HEK293 (cell line): ENCODE measurements at regions not wholly inside any gene's neighbourhood (a gene's known extent, or its start where the extent isn't known, plus 50 kb on each side); places are given as distances from the start of the nearest gene placed in this dataset.
A peak's percentile ranks its signal among the peaks of the same experiment; 100 is the strongest.
"Not testable (repeated sequence)": the region's sequence is repeated elsewhere in the genome, so short reads cannot be mapped to it uniquely, and the experiment has no call there.

Experiments used
- CTCF ChIA-PET: fragments of 350-600 bp; formaldehyde crosslinking; extraction: SDS; loops from one replicate; lab custom pipeline; 2021; ENCODE audit warnings: antibody characterized with exemption; lab: Yijun Ruan, JAX
- POLR2A ChIA-PET: fragments of 300-600 bp; formaldehyde crosslinking; extraction: SDS; loops from one replicate; lab custom pipeline; 2020; ENCODE audit warnings: antibody characterized with exemption, inconsistent platforms; lab: Yijun Ruan, JAX
- H3K27ac ChIP-seq: fragments of 200-500 bp; sonication (Bioruptor generic); 2 replicates; pipeline ENCODE4 v1.5.1; 2014; ENCODE audit warnings: low read depth, low read length, control low read depth, inconsistent platforms; ENCODE audit errors: extremely low read depth
- H3K36me3 ChIP-seq, 2 experiments: fragments of 200-500 bp in 1 of 2; sonication (Bioruptor generic) in 1 of 2; 1 replicate in 1 of 2; 2 replicates in 1 of 2; pipeline ENCODE4 v1.5.1; 2014 to 2017; ENCODE audit warnings: inconsistent platforms in 2 of 2, low read length in 2 of 2; ENCODE audit not compliant: control insufficient read depth in 2 of 2, insufficient read depth in 1 of 2
- H3K4me1 ChIP-seq: fragments of 200-500 bp; sonication (Bioruptor generic); 2 replicates; pipeline ENCODE4 v1.5.1; 2014; ENCODE audit warnings: mild to moderate bottlenecking, low read length, inconsistent platforms; ENCODE audit not compliant: control insufficient read depth, insufficient read depth
- H3K4me3 ChIP-seq: 2 replicates; pipeline ENCODE4 v1.5.1; 2011; ENCODE audit warnings: low read depth, mild to moderate bottlenecking, control low read depth, low read length, moderate library complexity
- H3K9me3 ChIP-seq: fragments of 200-500 bp; sonication (Bioruptor generic); 2 replicates; pipeline ENCODE4 v1.5.1; 2014; ENCODE audit warnings: low read depth, low read length, inconsistent platforms; ENCODE audit not compliant: control insufficient read depth, insufficient read depth
- GLI4 ChIP-seq: fragments of 450-650 bp; formaldehyde crosslinking; IDR thresholded peaks from 2 replicates; pipeline ENCODE4 v1.5.1; 2016; ENCODE audit warnings: missing biosample characterization, missing genetic modification characterization
- HOXC10 ChIP-seq: sonication (generic); formaldehyde crosslinking; IDR thresholded peaks from 2 replicates; pipeline ENCODE4 v1.8.1; 2023; ENCODE audit warnings: mild to moderate bottlenecking, missing genetic modification reagents
- PRDM10 ChIP-seq: fragments of 450-650 bp; formaldehyde crosslinking; IDR thresholded peaks from 2 replicates; pipeline ENCODE4 v1.5.1; 2016; ENCODE audit warnings: missing biosample characterization, missing genetic modification characterization
- PRDM6 ChIP-seq: fragments of 450-650 bp; formaldehyde crosslinking; IDR thresholded peaks from 2 replicates; pipeline ENCODE4 v1.5.1; 2017; ENCODE audit warnings: missing biosample characterization, missing genetic modification characterization
- YY2 ChIP-seq: fragments of 450-650 bp; formaldehyde crosslinking; IDR thresholded peaks from 2 replicates; pipeline ENCODE4 v1.5.1; 2016; ENCODE audit warnings: missing biosample characterization, missing genetic modification characterization
- ZEB2 ChIP-seq: fragments of 450-650 bp; formaldehyde crosslinking; IDR thresholded peaks from 2 replicates; pipeline ENCODE4 v1.5.1; 2016; ENCODE audit warnings: missing biosample characterization, missing genetic modification characterization
- ZFP37 ChIP-seq: fragments of 450-650 bp; formaldehyde crosslinking; IDR thresholded peaks from 2 replicates; pipeline ENCODE4 v1.5.1; 2016; ENCODE audit warnings: missing biosample characterization, missing genetic modification characterization
- ZNF157 ChIP-seq: fragments of 450-650 bp; formaldehyde crosslinking; IDR thresholded peaks from 2 replicates; pipeline ENCODE4 v1.5.1; 2016; ENCODE audit warnings: missing biosample characterization, missing genetic modification characterization
- ZNF175 ChIP-seq: fragments of 450-650 bp; formaldehyde crosslinking; IDR thresholded peaks from 2 replicates; pipeline ENCODE4 v1.5.1; 2016; ENCODE audit warnings: missing biosample characterization, missing genetic modification characterization
- ZNF2 ChIP-seq: fragments of 450-650 bp; formaldehyde crosslinking; IDR thresholded peaks from 2 replicates; pipeline ENCODE4 v1.5.1; 2016; ENCODE audit warnings: missing biosample characterization, missing genetic modification characterization
- ZNF239 ChIP-seq: fragments of 450-650 bp; formaldehyde crosslinking; IDR thresholded peaks from 2 replicates; pipeline ENCODE4 v1.5.1; 2016; ENCODE audit warnings: missing biosample characterization, missing genetic modification characterization
- ZNF302 ChIP-seq: fragments of 450-650 bp; formaldehyde crosslinking; IDR thresholded peaks from 2 replicates; pipeline ENCODE4 v1.5.1; 2016; ENCODE audit warnings: missing biosample characterization, missing genetic modification characterization, low read depth
- ZNF37A ChIP-seq: fragments of 450-650 bp; IDR thresholded peaks from 2 replicates; pipeline ENCODE4 v1.5.1; 2018; ENCODE audit warnings: missing biosample characterization, missing genetic modification characterization
- ZNF660 ChIP-seq: fragments of 450-650 bp; IDR thresholded peaks from 2 replicates; pipeline ENCODE4 v1.5.1; 2018; ENCODE audit warnings: missing biosample characterization, mild to moderate bottlenecking, missing genetic modification characterization
- ZNF670 ChIP-seq: fragments of 450-650 bp; formaldehyde crosslinking; IDR thresholded peaks from 2 replicates; pipeline ENCODE4 v1.5.1; 2016; ENCODE audit warnings: missing biosample characterization, missing genetic modification characterization, low read depth
- ZNF707 ChIP-seq: fragments of 450-650 bp; formaldehyde crosslinking; IDR thresholded peaks from 2 replicates; pipeline ENCODE4 v1.5.1; 2016; ENCODE audit warnings: missing biosample characterization, missing genetic modification characterization
- ZNF747 ChIP-seq: fragments of 450-650 bp; formaldehyde crosslinking; IDR thresholded peaks from 2 replicates; pipeline ENCODE4 v1.5.1; 2016; ENCODE audit warnings: missing biosample characterization, missing genetic modification characterization
- ZSCAN23 ChIP-seq: fragments of 450-650 bp; formaldehyde crosslinking; IDR thresholded peaks from 2 replicates; pipeline ENCODE4 v1.5.1; 2016; ENCODE audit warnings: missing biosample characterization, missing genetic modification characterization
- TF ChIP-seq, protein P1 (sequence below): fragments of 450-650 bp; formaldehyde crosslinking; IDR thresholded peaks from 2 replicates; pipeline ENCODE4 v1.5.1; 2016; ENCODE audit warnings: missing biosample characterization, missing genetic modification characterization
- TF ChIP-seq, protein P2 (sequence below): fragments of 450-650 bp; formaldehyde crosslinking; IDR thresholded peaks from 2 replicates; pipeline ENCODE4 v1.5.1; 2016; ENCODE audit warnings: missing biosample characterization, missing genetic modification characterization, low read depth

- H3K4me1 ChIP-seq: no peaks in the 10 kb centered on the region
Measured at GRCh38 chr19:41511628-41512027, 64.3 kb upstream of the CEACAM21 start.

GRCh38 chr19:41515015-41515652 is 60.8 kb upstream of the CEACAM21 start:
- Histone ChIP-seq H3K27ac (no peak overlapping the region), H3K4me3 (no peak overlapping the region), H3K4me1 (no peaks in the 10 kb centered on the region), H3K36me3 (no peaks in the 10 kb centered on the region), H3K9me3 (no peaks in the 10 kb centered on the region)
- TF ChIP-seq, protein P1, sequence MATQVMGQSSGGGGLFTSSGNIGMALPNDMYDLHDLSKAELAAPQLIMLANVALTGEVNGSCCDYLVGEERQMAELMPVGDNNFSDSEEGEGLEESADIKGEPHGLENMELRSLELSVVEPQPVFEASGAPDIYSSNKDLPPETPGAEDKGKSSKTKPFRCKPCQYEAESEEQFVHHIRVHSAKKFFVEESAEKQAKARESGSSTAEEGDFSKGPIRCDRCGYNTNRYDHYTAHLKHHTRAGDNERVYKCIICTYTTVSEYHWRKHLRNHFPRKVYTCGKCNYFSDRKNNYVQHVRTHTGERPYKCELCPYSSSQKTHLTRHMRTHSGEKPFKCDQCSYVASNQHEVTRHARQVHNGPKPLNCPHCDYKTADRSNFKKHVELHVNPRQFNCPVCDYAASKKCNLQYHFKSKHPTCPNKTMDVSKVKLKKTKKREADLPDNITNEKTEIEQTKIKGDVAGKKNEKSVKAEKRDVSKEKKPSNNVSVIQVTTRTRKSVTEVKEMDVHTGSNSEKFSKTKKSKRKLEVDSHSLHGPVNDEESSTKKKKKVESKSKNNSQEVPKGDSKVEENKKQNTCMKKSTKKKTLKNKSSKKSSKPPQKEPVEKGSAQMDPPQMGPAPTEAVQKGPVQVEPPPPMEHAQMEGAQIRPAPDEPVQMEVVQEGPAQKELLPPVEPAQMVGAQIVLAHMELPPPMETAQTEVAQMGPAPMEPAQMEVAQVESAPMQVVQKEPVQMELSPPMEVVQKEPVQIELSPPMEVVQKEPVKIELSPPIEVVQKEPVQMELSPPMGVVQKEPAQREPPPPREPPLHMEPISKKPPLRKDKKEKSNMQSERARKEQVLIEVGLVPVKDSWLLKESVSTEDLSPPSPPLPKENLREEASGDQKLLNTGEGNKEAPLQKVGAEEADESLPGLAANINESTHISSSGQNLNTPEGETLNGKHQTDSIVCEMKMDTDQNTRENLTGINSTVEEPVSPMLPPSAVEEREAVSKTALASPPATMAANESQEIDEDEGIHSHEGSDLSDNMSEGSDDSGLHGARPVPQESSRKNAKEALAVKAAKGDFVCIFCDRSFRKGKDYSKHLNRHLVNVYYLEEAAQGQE (tag by site-specific recombination): no peak
- TF ChIP-seq, protein P2, sequence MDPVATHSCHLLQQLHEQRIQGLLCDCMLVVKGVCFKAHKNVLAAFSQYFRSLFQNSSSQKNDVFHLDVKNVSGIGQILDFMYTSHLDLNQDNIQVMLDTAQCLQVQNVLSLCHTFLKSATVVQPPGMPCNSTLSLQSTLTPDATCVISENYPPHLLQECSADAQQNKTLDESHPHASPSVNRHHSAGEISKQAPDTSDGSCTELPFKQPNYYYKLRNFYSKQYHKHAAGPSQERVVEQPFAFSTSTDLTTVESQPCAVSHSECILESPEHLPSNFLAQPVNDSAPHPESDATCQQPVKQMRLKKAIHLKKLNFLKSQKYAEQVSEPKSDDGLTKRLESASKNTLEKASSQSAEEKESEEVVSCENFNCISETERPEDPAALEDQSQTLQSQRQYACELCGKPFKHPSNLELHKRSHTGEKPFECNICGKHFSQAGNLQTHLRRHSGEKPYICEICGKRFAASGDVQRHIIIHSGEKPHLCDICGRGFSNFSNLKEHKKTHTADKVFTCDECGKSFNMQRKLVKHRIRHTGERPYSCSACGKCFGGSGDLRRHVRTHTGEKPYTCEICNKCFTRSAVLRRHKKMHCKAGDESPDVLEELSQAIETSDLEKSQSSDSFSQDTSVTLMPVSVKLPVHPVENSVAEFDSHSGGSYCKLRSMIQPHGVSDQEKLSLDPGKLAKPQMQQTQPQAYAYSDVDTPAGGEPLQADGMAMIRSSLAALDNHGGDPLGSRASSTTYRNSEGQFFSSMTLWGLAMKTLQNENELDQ (tag by site-specific recombination): no peak
- TF ChIP-seq GLI4 (no peak), ZNF175 (tag by site-specific recombination) (no peak), ZNF2 (tag by site-specific recombination) (no peak), PRDM6 (tag by site-specific recombination) (no peak), ZNF157 (tag by site-specific recombination) (no peak), ZEB2 (tag by site-specific recombination) (no peak), ZNF707 (tag by site-specific recombination) (no peak), YY2 (tag by site-specific recombination) (no peak), ZNF239 (tag by site-specific recombination) (no peak), ZNF302 (tag by site-specific recombination) (no peak), ZNF37A (tag by site-specific recombination) (no peak), HOXC10 (CRISPR knock-in tag) (no peak)
- ChIA-PET CTCF (interaction anchor here (0.7 kb wide), 1 partner anchor 1007 kb away, joined by 3 read pairs; no protein-coding TSS in a partner anchor), POLR2A (no interaction called here)

More at GRCh38 chr19:41511628-41512027, 64.3 kb upstream of the CEACAM21 start:
- no peak overlapping the region for H3K27ac ChIP-seq
- POLR2A ChIA-PET: no interaction called here
- CTCF ChIA-PET: no interaction called here
- no peak overlapping the region for H3K4me3 ChIP-seq
- TF ChIP-seq PRDM10 (tag by site-specific recombination) (peak; percentile 71), ZSCAN23 (tag by site-specific recombination) (no peak), ZNF747 (tag by site-specific recombination) (no peak), ZNF670 (tag by site-specific recombination) (no peak), ZNF660 (tag by site-specific recombination) (no peak), ZFP37 (tag by site-specific recombination) (no peak)
- H3K36me3 ChIP-seq: no peaks in the 10 kb centered on the region
- no peaks in the 10 kb centered on the region for H3K9me3 ChIP-seq

- H3K36me3 ChIP-seq, POLR2A ChIA-PET, H3K27ac ChIP-seq, H3K9me3 ChIP-seq, H3K4me1 ChIP-seq, H3K4me3 ChIP-seq: not testable (repeated sequence)
- CTCF ChIA-PET: interaction anchor here (0.6 kb wide), 1 partner anchor 174 kb away, joined by 5 read pairs; no protein-coding TSS in a partner anchor
Measured at GRCh38 chr19:41516292-41517171, 59.4 kb upstream of the CEACAM21 start.
